Fibroblast of lung (primary cell): ENCODE measurements at regions not wholly inside any gene's neighbourhood (a gene's known extent, or its start where the extent isn't known, plus 50 kb on each side); places are given as distances from the start of the nearest gene placed in this dataset.

ENCODE experiments used
- DNase-seq, 2 donors: peaks; one replicate each; pipeline versions ENCODE4 v3.0.0 to v3.0.0-alpha.2; 2010; ENCODE audit warnings: low read depth in 2 of 2
- H2AFZ ChIP-seq: 2 replicates; pipeline ENCODE4 v1.5.1; 2012; ENCODE audit warnings: low read length, control low read depth, inconsistent platforms
- H3K27ac ChIP-seq: 2 replicates; pipeline ENCODE4 v1.5.1; 2011; ENCODE audit warnings: low read length, control low read depth; ENCODE audit not compliant: insufficient read depth
- H3K27me3 ChIP-seq: 2 replicates; pipeline ENCODE4 v1.5.1; 2011; ENCODE audit warnings: mild to moderate bottlenecking, low read length; ENCODE audit not compliant: control insufficient read depth, insufficient read depth
- H3K36me3 ChIP-seq: 2 replicates; pipeline ENCODE4 v1.5.1; 2011; ENCODE audit warnings: low read length; ENCODE audit not compliant: control insufficient read depth, insufficient read depth
- H3K4me1 ChIP-seq: 2 replicates; pipeline ENCODE4 v1.5.1; 2011; ENCODE audit warnings: low read length; ENCODE audit not compliant: control insufficient read depth, insufficient read depth; ENCODE audit errors: extremely low read depth
- H3K4me2 ChIP-seq: 2 replicates; pipeline ENCODE4 v1.5.1; 2011; ENCODE audit warnings: low read length, control low read depth; ENCODE audit not compliant: insufficient read depth; ENCODE audit errors: extremely low read depth
- H3K4me3 ChIP-seq, 4 experiments: fragments of 200-600 bp in 1 of 4; sonication (generic) in 1 of 4; replicated peaks in 1 of 4; 2 replicates each; pipeline ENCODE4 v1.5.1; 2011 to 2016; ENCODE audit warnings: low read length in 4 of 4, low read depth in 3 of 4, mild to moderate bottlenecking in 3 of 4, control low read depth in 2 of 4, inconsistent platforms in 1 of 4, mixed read lengths in 1 of 4; ENCODE audit not compliant: insufficient read depth in 1 of 4; ENCODE audit errors: control extremely low read depth in 1 of 4
- H3K79me2 ChIP-seq: 2 replicates; pipeline ENCODE4 v1.5.1; 2012; ENCODE audit warnings: mild to moderate bottlenecking, low read length, inconsistent platforms; ENCODE audit not compliant: control insufficient read depth, insufficient read depth
- H3K9ac ChIP-seq: 2 replicates; pipeline ENCODE4 v1.5.1; 2011; ENCODE audit warnings: mild to moderate bottlenecking, low read length, control low read depth; ENCODE audit not compliant: insufficient read depth
- H3K9me3 ChIP-seq: 2 replicates; pipeline ENCODE4 v1.5.1; 2012; ENCODE audit warnings: low read depth, low read length; ENCODE audit not compliant: control insufficient read depth, insufficient read depth
- H4K20me1 ChIP-seq: 2 replicates; pipeline ENCODE4 v1.5.1; 2011; ENCODE audit warnings: low read length; ENCODE audit not compliant: control insufficient read depth, insufficient read depth; ENCODE audit errors: extremely low read depth
- CTCF ChIP-seq, 2 donors: IDR thresholded peaks in 1 of 2; conservative IDR thresholded peaks in 1 of 2; 1 replicate in 1 of 2; 2 replicates in 1 of 2; pipeline ENCODE4 v1.5.1; 2011 to 2012; ENCODE audit warnings: low read length in 2 of 2, control low read depth in 1 of 2, inconsistent platforms in 1 of 2, low read depth in 1 of 2, mild to moderate bottlenecking in 1 of 2
- EZH2 ChIP-seq: IDR thresholded peaks from 2 replicates; pipeline ENCODE4 v1.5.1; 2012; ENCODE audit warnings: low read length, control low read depth, mild to moderate bottlenecking; ENCODE audit errors: missing control alignments

GRCh38 chr10:121252756-121253155, 345.5 kb downstream of the FGFR2 start:
- no peak for TF ChIP-seq EZH2
- no peak for TF ChIP-seq CTCF (conservative IDR thresholded peaks at IDR 0.05 in 1 of 2, IDR thresholded peaks at IDR 0.05 in 1 of 2; ENCODE audit: low read depth in 1 of 2, low read length in 2 of 2)
- H3K36me3 ChIP-seq, result no peaks in the 10 kb centered on the region
- H3K4me1 ChIP-seq, result no peaks in the 10 kb centered on the region
- no peaks in the 10 kb centered on the region for H4K20me1 ChIP-seq
- H3K9ac ChIP-seq, result no peak overlapping the region
- no peak overlapping the region for H3K4me2 ChIP-seq
- no peaks in the 10 kb centered on the region for H3K79me2 ChIP-seq
- H3K27me3 ChIP-seq, result no peaks in the 10 kb centered on the region
- no peaks in the 10 kb centered on the region for H3K9me3 ChIP-seq
- no peak overlapping the region for H2AFZ ChIP-seq
- no peak overlapping the region for H3K4me3 ChIP-seq
- DNase-seq, result no peak
- no peak overlapping the region for H3K27ac ChIP-seq

- H3K27ac ChIP-seq, result no peak overlapping the region
- no peaks in the 10 kb centered on the region for H3K36me3 ChIP-seq
- H3K27me3 ChIP-seq, result no peaks in the 10 kb centered on the region
- no peak overlapping the region for H3K9ac ChIP-seq
- H4K20me1 ChIP-seq, result no peaks in the 10 kb centered on the region
- H2AFZ ChIP-seq, result no peak overlapping the region
- H3K4me2 ChIP-seq, result no peak overlapping the region
- TF ChIP-seq CTCF (conservative IDR thresholded peaks at IDR 0.05 in 1 of 2, IDR thresholded peaks at IDR 0.05 in 1 of 2; ENCODE audit: low read depth in 1 of 2, low read length in 2 of 2) (no peak), EZH2 (no peak)
- no peaks in the 10 kb centered on the region for H3K9me3 ChIP-seq
- DNase-seq, result peak in 1 of 2 donors; percentile 12
- no peaks in the 10 kb centered on the region for H3K4me1 ChIP-seq
- H3K79me2 ChIP-seq, result no peaks in the 10 kb centered on the region
- no peak overlapping the region for H3K4me3 ChIP-seq
Observed at GRCh38 chr10:121260377-121260776, 337.9 kb downstream of the FGFR2 start.

- no peak overlapping the region for H2AFZ ChIP-seq
- H3K9me3 ChIP-seq, result no peaks in the 10 kb centered on the region
- no peak for TF ChIP-seq EZH2
- no peak for TF ChIP-seq CTCF (conservative IDR thresholded peaks at IDR 0.05 in 1 of 2, IDR thresholded peaks at IDR 0.05 in 1 of 2; ENCODE audit: low read depth in 1 of 2, low read length in 2 of 2)
- H3K4me1 ChIP-seq, result no peaks in the 10 kb centered on the region
- no peak overlapping the region for H3K27ac ChIP-seq
- no peak overlapping the region for H3K4me3 ChIP-seq
- H3K27me3 ChIP-seq, result no peaks in the 10 kb centered on the region
- no peaks in the 10 kb centered on the region for H3K79me2 ChIP-seq
- DNase-seq, result no peak
- H4K20me1 ChIP-seq, result no peaks in the 10 kb centered on the region
- H3K9ac ChIP-seq, result no peak overlapping the region
- no peaks in the 10 kb centered on the region for H3K36me3 ChIP-seq
- no peak overlapping the region for H3K4me2 ChIP-seq
Observed at GRCh38 chr10:121261665-121262064, 336.6 kb downstream of the FGFR2 start.
